ENCODE measurements at regions not wholly inside any gene's neighbourhood (a gene's known extent, or its start where the extent isn't known, plus 50 kb on each side); places are given as distances from the start of the nearest gene placed in this dataset.

DNA sequence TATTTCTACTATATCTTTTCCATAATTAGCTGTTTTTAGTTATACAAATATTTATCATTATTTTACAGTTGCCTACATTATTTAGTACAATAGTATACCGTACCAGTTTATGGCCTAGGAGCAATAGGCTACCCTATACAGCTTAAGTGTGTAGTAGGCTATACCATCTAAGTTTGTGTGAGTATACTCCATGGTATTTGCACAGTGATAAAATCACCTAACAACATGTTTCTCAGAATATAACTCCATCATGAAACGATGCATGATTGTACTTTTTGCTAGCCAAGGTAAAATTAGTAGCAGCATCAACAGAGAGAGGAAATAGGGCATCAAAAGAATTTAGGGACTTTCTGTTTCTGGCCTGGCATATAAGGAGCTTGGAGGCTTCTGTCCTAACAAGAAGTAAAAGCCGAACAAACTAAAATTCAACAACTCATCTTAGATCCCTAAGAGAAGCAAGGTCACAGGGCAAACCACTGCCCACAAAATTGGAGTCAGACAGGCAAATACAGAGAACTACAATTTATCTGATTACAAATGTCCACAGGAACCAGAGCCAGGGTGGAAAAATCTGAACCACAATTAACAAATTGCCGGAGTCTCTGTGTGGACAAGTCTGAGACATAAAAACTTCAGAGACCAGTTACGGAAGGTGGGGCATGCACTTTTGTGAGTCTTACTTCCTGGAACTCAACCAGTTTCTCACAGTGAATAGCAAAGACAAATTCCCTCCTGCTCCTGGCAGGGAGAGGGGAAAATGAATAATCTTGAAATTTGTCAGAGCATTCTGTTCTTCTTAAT lies 671.4 kb downstream of the RFPL4B start:
- no peak for TF ChIP-seq POLR2A (IDR thresholded peaks at IDR 0.05)
- TF ChIP-seq CTCF (IDR thresholded peaks at IDR 0.05): no peak
- no peak for TF ChIP-seq EP300 (IDR thresholded peaks at IDR 0.05)

Measured in ovary (tissue), 3 donors.